Stimulated activated CD8-positive, alpha-beta memory T cell treated with anti-CD3 and anti-CD28 coated beads, Interleukin-7, amount 100 ng/mL, for 1 hour (primary cell): ENCODE measurements at regions not wholly inside any gene's neighbourhood (a gene's known extent, or its start where the extent isn't known, plus 50 kb on each side); places are given as distances from the start of the nearest gene placed in this dataset.

Experiments used
- DNase-seq, 2 donors: peaks; one replicate each; pipeline ENCODE4 v3.0.0-alpha.2; 2020; ENCODE audit warnings: low read depth in 2 of 2

GRCh38 chr15:96524676-96525417 is 194.3 kb downstream of the NR2F2 start:
- DNase-seq = no peak

DNA sequence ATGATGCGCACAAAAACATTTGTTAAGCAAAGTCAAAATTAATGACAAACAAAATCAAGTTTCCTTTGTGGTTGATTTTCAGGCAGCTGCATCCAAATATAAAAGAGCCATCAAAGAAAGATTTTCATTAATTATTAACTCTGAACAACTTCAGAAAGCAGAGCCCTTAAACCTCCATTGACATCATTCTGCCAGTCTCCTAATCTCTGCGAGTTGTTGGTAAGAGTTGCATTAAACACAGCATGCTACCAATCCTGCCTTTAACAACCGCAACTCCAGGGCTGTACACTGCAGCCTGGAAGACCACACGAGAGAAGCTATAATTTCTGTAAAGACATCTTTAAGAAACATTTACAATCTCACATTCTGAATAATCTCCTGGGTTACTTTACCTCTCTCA is 204.6 kb downstream of the NR2F2 start:
- no peak for DNase-seq

DNA sequence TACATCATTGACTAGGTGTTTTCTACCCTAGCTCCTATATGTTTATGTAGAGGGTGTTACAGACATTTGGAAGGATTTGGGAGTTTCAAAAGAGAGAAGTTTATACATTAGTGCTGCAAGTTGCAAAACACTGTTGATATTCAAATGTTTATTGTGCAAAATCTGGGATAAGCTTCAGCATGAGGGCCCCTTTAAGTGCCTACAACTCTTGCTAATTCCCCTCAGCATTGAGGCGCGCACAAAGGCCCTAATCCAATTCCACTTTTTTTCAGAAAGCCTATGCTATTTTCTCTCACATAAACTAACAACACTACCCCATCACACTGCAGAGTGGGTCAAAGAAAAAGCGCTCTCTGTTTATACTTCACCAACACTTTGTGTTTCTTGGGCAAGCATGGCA is 208.0 kb downstream of the NR2F2 start:
- no peak for DNase-seq

DNA sequence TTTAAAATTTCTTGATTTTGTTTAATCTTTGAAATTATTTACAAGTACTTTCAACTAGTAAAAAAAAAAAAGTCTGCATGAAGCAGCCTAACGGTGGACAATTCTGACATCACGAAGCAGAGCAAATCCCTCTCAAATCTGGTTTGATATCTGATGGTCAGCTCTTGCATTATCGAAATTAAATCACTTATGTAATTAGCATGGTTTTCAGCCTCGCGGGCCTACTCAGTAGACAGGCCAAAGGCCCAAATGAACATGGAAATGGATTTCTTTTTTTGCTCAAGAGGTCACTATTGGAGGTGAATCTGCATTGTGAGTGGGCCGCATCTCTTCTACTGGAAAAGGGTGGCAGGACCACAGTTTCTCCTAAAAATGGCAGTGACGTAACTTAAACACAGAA is 209.8 kb downstream of the NR2F2 start:
- DNase-seq = no peak

DNA sequence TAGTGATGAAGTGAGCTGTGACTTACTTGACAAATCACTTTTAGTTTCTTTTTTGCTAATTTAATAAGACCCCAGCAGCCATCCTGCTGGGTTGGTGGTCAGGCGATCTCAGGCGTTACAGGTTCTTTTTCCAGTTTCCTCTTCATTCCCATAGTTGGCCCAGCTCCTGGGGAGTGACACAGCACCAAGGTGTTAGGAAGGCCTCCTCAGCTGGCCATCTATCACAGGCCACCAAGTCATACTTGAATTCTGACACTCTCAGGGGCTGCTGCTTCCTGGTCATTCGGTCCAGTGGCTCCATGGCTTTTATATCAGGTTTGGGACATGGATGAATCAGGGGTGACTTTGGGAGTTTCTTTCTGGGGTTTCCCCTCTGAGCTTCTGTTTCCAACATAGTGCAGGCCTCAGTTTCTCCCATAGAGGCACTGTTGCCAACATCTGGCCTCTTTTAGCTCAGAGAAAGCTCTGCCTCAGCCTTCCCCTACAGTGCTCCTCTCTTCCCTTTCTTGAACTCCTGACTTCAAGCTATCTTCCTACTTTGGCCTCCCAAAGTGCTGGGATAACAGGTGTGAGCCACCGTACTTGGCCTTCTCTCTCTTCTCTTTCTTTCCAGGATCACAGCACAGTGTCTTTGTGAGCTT is 211.8 kb downstream of the NR2F2 start:
- DNase-seq = no peak

GRCh38 chr15:96544162-96544756 is 213.8 kb downstream of the NR2F2 start:
- DNase-seq = no peak

DNA sequence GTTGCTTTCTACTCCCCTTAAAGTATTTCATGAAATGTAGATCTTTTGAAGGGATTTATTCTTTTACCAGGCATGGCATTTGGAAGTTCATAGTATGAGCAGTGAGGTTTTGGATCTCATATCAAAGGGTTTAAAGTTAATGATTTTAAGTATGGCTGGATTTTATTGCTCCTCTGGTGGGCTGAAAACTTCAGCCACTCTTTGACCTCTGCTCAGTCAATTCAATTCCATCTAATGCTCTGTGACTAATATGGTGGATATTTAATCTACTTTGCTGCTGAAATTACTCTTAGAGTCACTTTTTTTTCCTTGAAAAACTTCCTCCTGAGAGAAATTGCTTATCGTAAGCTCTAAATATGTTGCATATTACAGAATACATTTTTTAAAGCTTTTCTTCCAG is 218.6 kb downstream of the NR2F2 start:
- DNase-seq = no peak

DNA sequence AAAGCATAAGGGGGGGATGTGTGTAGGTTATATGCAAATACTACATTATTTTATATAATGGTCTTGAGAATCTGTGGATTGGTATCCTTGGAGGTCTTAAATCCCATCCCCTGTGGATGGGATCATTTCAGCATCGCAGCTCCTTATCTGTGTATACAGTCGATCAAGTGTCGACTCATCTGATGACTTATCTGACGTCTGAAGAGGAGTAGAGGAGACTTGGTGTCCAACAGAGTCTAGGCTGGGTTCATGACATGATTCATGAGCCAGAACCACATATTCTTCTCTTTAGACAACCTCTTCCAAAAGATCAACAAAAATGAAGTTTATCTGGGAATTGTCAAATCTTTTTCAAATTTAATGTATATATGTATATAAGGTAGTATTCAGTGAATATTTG is 220.7 kb downstream of the NR2F2 start:
- DNase-seq = no peak

DNA sequence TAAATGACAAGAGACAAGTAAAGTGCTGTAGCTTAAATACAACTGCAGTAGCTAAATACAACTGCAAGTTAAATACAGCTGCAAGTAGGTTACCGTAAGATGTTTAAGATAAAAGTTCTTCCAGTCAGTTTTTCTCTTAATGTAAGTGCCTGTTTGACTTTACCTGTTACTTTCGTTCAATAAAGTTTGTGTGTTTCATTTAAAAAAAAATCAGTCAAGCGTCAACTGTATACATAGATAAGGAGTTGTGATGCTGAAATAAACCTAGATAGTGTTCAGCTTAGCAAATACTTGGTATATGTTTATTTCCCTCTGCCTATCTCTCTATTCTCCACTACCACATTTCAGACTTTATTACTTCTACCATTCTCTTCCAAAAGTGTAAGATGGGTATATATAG is 221.2 kb downstream of the NR2F2 start:
- DNase-seq = no peak

DNA sequence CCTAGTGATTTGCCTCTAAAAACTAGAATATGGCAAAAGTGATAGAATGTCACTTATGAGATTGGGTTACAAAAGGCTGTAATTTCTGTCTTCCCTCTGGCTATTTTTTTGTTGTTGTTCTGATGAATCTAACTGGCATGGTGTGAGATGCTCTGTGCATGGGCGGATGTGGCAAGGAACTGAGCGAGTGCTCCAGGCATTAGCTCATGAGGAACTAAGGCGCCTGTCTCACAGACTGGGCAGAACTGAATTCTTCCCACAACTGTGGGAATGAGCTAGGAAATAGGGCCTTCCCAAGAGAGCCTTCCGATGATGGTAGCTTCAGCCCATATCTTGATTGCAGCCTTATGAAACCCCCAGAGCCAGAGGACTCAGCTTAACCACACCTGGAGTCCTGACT is 222.5 kb downstream of the NR2F2 start:
- DNase-seq = no peak

DNA sequence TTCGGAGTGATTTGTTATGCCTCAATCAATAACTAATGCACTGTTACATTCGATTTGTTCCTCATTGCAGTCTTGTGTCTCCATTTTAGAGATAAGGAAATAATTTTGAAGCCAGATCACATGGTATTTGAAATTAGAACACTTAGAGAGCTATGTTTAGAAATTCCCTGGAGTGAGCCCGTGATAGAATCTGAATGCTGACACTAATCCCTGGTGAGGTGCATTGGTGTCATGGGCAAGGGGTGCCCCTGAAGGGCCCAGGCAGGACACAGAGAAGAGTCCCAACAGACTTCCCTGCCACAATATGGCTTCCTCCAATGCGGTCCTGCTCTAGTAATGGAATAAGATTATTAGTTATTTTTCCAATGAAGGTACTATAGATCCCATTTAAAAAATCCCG is 223.0 kb downstream of the NR2F2 start:
- no peak for DNase-seq

GRCh38 chr15:96553931-96554330 is 223.4 kb downstream of the NR2F2 start:
- no peak for DNase-seq

GRCh38 chr15:96554541-96554940 is 224.0 kb downstream of the NR2F2 start:
- DNase-seq = no peak

DNA sequence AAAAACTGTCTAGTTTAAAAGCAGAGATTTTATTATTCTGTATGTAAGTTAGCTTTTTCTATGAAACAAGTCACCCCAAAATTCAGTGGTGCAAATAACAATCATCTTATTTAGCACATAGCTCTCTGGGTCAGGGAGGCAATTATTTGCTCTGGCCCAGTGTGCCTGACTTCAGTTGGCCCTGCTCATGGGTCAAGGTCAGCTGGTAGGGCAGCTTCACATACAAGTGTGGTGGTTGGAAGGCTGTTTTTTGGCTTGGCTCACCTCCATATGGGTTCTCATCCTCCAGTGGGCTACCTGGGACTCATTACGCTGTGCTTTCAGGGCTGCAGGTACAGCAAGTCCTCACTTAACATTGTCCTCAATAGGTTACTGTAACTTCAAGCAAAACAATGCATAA is 228.6 kb downstream of the NR2F2 start:
- no peak for DNase-seq

- DNase-seq = no peak
Measured at GRCh38 chr15:96559631-96560030, 229.1 kb downstream of the NR2F2 start.

- DNase-seq = no peak
Measured at GRCh38 chr15:96560246-96560895, 229.9 kb downstream of the NR2F2 start.

GRCh38 chr15:96561593-96561992 is 231.1 kb downstream of the NR2F2 start:
- DNase-seq = no peak

DNA sequence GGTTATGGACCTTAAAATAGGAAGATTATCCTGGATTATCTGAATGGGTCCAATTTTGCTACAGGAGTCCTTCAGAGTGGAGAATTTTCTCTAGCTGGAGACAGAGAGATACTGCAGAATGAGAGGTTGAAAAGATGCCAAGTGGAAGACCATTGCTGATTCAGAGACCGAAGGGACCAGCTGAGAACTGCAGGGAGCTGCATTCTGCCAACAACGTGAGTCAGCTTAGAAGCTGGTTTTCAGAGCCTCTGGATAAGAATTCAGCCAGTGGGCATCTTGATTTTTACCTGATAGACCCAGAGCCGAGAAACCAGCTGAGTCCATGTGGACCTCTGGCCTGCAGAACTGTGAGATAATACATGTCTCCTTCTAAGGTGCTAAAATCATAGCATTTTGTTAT is 234.0 kb downstream of the NR2F2 start:
- DNase-seq = no peak

DNA sequence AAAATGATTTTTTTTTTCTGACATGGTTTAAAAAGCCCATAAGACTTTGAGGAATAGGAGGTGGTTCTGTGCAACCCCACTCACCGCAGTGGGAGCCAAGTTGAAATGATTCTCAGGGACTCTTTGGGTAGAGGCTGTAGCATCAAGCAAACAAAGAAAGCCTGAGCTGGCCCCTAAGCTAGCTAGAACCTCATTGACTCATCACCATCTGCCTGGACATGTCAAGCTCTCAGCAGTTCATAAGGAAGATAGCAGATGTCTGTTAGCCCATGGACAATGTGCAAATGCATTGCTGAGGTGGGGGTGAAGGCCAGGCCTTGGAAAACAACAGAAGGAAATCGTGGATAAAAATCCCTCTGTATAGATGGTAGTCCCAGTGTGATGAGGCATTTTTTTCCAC is 234.8 kb downstream of the NR2F2 start:
- no peak for DNase-seq

- no peak for DNase-seq
Measured at GRCh38 chr15:96574782-96575181, 244.3 kb downstream of the NR2F2 start.

- DNase-seq = no peak
Measured at GRCh38 chr15:96576596-96576995, 246.1 kb downstream of the NR2F2 start.

- no peak for DNase-seq
Measured at GRCh38 chr15:96578393-96578792, 247.9 kb downstream of the NR2F2 start.

GRCh38 chr15:96581371-96581770 is 250.9 kb downstream of the NR2F2 start:
- DNase-seq = no peak
